ENCODE measurements at regions not wholly inside any gene's neighbourhood (a gene's known extent, or its start where the extent isn't known, plus 50 kb on each side); places are given as distances from the start of the nearest gene placed in this dataset.

DNA sequence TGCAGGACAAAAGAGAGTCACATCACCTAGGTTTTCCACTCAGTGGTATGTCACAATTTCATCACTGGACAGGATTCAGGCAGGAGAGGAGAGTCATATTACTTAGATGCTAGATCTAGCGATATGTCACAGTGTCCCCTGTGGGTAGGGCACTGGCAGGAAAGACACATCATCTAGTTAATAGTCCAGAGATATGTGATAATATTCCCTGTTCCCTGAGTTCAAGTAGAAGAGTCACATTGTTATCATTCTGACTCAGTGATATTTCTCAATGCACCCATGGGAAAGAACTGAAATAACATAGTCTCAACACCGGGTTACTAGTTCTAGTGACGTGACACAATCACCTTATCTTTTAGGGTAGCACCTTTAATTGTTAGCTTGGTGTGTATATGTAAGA, 944.0 kb upstream of the TSPY4 start:
- no peaks in the 10 kb centered on the region for H4K20me1 ChIP-seq (replicated peaks; ENCODE audit: insufficient read depth)
- no peak overlapping the region for H2AFZ ChIP-seq
- Mint-ChIP-seq H3K4me1 (no peaks in the 10 kb centered on the region), H3K27me3 (ENCODE audit: insufficient read depth, low read depth, poor library complexity) (no peaks in the 10 kb centered on the region), H3K4me3 (no peak overlapping the region), H3K27ac (no peak overlapping the region), H3K9me3 (peaks cover 34% of the 10 kb centered on the region), H3K36me3 (ENCODE audit: low read depth) (no peaks in the 10 kb centered on the region)
- H3K9me2 ChIP-seq (ENCODE audit: insufficient read depth) = no peaks in the 10 kb centered on the region
- no peak for ATAC-seq
- H3K4me1 ChIP-seq (ENCODE audit: insufficient read depth) = no peaks in the 10 kb centered on the region
- H3K79me2 ChIP-seq (replicated peaks; ENCODE audit: insufficient read depth) = no peaks in the 10 kb centered on the region
- H3K36me3 ChIP-seq (ENCODE audit: insufficient read depth) = no peaks in the 10 kb centered on the region
- no peaks in the 10 kb centered on the region for H3K27me3 ChIP-seq (ENCODE audit: insufficient read depth)
- no peak for DNase-seq (ENCODE audit: low spot score)
- no peak for TF ChIP-seq JUNB (IDR thresholded peaks at IDR 0.05; ENCODE audit: unreplicated experiment)
- no peak for TF ChIP-seq EZH2 (IDR thresholded peaks at IDR 0.05; ENCODE audit: low read depth, unreplicated experiment)
- TF ChIP-seq, protein P1, sequence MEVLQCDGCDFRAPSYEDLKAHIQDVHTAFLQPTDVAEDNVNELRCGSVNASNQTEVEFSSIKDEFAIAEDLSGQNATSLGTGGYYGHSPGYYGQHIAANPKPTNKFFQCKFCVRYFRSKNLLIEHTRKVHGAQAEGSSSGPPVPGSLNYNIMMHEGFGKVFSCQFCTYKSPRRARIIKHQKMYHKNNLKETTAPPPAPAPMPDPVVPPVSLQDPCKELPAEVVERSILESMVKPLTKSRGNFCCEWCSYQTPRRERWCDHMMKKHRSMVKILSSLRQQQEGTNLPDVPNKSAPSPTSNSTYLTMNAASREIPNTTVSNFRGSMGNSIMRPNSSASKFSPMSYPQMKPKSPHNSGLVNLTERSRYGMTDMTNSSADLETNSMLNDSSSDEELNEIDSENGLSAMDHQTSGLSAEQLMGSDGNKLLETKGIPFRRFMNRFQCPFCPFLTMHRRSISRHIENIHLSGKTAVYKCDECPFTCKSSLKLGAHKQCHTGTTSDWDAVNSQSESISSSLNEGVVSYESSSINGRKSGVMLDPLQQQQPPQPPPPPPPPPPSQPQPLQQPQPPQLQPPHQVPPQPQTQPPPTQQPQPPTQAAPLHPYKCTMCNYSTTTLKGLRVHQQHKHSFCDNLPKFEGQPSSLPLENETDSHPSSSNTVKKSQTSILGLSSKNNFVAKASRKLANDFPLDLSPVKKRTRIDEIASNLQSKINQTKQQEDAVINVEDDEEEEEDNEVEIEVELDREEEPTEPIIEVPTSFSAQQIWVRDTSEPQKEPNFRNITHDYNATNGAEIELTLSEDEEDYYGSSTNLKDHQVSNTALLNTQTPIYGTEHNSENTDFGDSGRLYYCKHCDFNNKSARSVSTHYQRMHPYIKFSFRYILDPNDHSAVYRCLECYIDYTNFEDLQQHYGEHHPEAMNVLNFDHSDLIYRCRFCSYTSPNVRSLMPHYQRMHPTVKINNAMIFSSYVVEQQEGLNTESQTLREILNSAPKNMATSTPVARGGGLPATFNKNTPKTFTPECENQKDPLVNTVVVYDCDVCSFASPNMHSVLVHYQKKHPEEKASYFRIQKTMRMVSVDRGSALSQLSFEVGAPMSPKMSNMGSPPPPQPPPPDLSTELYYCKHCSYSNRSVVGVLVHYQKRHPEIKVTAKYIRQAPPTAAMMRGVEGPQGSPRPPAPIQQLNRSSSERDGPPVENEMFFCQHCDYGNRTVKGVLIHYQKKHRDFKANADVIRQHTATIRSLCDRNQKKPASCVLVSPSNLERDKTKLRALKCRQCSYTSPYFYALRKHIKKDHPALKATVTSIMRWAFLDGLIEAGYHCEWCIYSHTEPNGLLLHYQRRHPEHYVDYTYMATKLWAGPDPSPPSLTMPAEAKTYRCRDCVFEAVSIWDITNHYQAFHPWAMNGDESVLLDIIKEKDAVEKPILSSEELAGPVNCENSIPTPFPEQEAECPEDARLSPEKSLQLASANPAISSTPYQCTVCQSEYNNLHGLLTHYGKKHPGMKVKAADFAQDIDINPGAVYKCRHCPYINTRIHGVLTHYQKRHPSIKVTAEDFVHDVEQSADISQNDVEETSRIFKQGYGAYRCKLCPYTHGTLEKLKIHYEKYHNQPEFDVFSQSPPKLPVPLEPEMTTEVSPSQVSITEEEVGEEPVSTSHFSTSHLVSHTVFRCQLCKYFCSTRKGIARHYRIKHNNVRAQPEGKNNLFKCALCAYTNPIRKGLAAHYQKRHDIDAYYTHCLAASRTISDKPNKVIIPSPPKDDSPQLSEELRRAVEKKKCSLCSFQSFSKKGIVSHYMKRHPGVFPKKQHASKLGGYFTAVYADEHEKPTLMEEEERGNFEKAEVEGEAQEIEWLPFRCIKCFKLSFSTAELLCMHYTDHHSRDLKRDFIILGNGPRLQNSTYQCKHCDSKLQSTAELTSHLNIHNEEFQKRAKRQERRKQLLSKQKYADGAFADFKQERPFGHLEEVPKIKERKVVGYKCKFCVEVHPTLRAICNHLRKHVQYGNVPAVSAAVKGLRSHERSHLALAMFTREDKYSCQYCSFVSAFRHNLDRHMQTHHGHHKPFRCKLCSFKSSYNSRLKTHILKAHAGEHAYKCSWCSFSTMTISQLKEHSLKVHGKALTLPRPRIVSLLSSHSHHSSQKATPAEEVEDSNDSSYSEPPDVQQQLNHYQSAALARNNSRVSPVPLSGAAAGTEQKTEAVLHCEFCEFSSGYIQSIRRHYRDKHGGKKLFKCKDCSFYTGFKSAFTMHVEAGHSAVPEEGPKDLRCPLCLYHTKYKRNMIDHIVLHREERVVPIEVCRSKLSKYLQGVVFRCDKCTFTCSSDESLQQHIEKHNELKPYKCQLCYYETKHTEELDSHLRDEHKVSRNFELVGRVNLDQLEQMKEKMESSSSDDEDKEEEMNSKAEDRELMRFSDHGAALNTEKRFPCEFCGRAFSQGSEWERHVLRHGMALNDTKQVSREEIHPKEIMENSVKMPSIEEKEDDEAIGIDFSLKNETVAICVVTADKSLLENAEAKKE (CRISPR knock-in tag; IDR thresholded peaks at IDR 0.05) = no peak
- TF ChIP-seq, protein P2, sequence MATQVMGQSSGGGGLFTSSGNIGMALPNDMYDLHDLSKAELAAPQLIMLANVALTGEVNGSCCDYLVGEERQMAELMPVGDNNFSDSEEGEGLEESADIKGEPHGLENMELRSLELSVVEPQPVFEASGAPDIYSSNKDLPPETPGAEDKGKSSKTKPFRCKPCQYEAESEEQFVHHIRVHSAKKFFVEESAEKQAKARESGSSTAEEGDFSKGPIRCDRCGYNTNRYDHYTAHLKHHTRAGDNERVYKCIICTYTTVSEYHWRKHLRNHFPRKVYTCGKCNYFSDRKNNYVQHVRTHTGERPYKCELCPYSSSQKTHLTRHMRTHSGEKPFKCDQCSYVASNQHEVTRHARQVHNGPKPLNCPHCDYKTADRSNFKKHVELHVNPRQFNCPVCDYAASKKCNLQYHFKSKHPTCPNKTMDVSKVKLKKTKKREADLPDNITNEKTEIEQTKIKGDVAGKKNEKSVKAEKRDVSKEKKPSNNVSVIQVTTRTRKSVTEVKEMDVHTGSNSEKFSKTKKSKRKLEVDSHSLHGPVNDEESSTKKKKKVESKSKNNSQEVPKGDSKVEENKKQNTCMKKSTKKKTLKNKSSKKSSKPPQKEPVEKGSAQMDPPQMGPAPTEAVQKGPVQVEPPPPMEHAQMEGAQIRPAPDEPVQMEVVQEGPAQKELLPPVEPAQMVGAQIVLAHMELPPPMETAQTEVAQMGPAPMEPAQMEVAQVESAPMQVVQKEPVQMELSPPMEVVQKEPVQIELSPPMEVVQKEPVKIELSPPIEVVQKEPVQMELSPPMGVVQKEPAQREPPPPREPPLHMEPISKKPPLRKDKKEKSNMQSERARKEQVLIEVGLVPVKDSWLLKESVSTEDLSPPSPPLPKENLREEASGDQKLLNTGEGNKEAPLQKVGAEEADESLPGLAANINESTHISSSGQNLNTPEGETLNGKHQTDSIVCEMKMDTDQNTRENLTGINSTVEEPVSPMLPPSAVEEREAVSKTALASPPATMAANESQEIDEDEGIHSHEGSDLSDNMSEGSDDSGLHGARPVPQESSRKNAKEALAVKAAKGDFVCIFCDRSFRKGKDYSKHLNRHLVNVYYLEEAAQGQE (IDR thresholded peaks at IDR 0.05; ENCODE audit: unreplicated experiment) = no peak
- no peak for TF ChIP-seq EZH2phosphoT487 (IDR thresholded peaks at IDR 0.05; ENCODE audit: unreplicated experiment)
- no peak for TF ChIP-seq NANOG (IDR thresholded peaks at IDR 0.05; ENCODE audit: borderline replicate concordance)
- TF ChIP-seq, protein P3, sequence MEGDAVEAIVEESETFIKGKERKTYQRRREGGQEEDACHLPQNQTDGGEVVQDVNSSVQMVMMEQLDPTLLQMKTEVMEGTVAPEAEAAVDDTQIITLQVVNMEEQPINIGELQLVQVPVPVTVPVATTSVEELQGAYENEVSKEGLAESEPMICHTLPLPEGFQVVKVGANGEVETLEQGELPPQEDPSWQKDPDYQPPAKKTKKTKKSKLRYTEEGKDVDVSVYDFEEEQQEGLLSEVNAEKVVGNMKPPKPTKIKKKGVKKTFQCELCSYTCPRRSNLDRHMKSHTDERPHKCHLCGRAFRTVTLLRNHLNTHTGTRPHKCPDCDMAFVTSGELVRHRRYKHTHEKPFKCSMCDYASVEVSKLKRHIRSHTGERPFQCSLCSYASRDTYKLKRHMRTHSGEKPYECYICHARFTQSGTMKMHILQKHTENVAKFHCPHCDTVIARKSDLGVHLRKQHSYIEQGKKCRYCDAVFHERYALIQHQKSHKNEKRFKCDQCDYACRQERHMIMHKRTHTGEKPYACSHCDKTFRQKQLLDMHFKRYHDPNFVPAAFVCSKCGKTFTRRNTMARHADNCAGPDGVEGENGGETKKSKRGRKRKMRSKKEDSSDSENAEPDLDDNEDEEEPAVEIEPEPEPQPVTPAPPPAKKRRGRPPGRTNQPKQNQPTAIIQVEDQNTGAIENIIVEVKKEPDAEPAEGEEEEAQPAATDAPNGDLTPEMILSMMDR (conservative IDR thresholded peaks at IDR 0.05; ENCODE audit: low read depth in 2 of 2) = no peak
- TF ChIP-seq STAT1 (IDR thresholded peaks at IDR 0.05; ENCODE audit: unreplicated experiment) = no peak
- TF ChIP-seq CREB1 (CRISPR knock-in tag; IDR thresholded peaks at IDR 0.05; ENCODE audit: low read depth) = no peak
- no peak for TF ChIP-seq ZNF114 (CRISPR knock-in tag; IDR thresholded peaks at IDR 0.05)
- TF ChIP-seq POLR2AphosphoS5 (IDR thresholded peaks at IDR 0.05; ENCODE audit: low read depth) = no peak
- TF ChIP-seq, protein P4, sequence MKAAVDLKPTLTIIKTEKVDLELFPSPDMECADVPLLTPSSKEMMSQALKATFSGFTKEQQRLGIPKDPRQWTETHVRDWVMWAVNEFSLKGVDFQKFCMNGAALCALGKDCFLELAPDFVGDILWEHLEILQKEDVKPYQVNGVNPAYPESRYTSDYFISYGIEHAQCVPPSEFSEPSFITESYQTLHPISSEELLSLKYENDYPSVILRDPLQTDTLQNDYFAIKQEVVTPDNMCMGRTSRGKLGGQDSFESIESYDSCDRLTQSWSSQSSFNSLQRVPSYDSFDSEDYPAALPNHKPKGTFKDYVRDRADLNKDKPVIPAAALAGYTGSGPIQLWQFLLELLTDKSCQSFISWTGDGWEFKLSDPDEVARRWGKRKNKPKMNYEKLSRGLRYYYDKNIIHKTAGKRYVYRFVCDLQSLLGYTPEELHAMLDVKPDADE (IDR thresholded peaks at IDR 0.05) = no peak
- TF ChIP-seq ZNF331 (CRISPR knock-in tag; IDR thresholded peaks at IDR 0.05; ENCODE audit: low read depth) = no peak
- no peaks in the 10 kb centered on the region for H3F3A ChIP-seq (replicated peaks; ENCODE audit: low read depth)
- H3K4me3 ChIP-seq = no peak overlapping the region
- no peak overlapping the region for H3K4me2 ChIP-seq
- H3K27ac ChIP-seq (ENCODE audit: low read depth) = no peak overlapping the region
